ENCODE measurements at regions not wholly inside any gene's neighbourhood (a gene's known extent, or its start where the extent isn't known, plus 50 kb on each side); places are given as distances from the start of the nearest gene placed in this dataset.
"Not testable (repeated sequence)": the region's sequence is repeated elsewhere in the genome, so short reads cannot be mapped to it uniquely, and the experiment has no call there.

GRCh38 chrX:94204524-94204923, 530.5 kb downstream of the FAM133A start:
- Mint-ChIP-seq H3K36me3 (no peaks in the 10 kb centered on the region), H3K4me3 (no peak overlapping the region), H3K27ac (no peak overlapping the region), H3K4me1 (no peaks in the 10 kb centered on the region), H3K27me3 (no peaks in the 10 kb centered on the region), H3K9me3 (no peaks in the 10 kb centered on the region)
- POLR2A ChIA-PET: no interaction called here
- ATAC-seq (ENCODE audit: low read depth) (no peak), DNase-seq (no peak)

DNA sequence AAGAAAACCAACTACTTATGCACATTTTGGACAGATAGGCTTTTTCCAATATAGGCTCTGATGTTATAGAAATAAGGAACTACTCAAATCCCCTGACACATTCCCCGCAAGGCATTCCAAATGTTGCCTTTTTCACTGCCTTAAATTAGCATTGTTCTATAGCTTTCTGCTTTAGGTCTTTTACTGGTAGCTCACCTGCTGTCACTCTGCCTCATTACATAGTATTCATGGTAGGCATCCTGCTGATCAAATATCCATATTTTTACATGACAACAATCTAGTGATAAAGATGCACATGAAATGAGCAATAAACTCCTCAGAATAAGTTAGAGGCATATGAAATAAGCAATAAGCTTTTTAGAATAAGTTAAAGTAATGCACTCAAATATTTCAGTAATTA, 542.7 kb downstream of the FAM133A start:
- ATAC-seq (ENCODE audit: low read depth) (no peak), DNase-seq (no peak)
- Mint-ChIP-seq H3K27ac (no peak overlapping the region), H3K36me3 (no peaks in the 10 kb centered on the region), H3K9me3 (no peaks in the 10 kb centered on the region), H3K27me3 (no peaks in the 10 kb centered on the region), H3K4me3 (no peak overlapping the region), H3K4me1 (no peaks in the 10 kb centered on the region)
- POLR2A ChIA-PET: no interaction called here

DNA sequence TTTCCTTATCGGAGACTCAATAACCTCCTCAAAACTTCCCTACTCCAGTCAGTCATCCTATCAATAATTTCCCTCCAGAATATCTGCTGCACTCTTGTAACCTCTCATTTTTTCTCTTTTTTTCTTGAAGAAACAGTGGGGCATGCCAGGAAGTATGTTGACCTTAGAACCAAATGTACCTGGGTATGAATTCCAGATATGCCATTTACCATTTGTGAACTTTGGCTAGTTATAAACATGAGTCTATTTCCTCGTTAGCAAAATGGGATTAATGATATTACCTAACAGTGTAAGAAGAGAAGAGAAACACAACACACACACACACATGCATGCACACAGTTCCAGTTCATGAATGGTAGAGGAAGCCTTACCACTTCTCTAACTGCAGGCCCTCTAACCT, 578.2 kb downstream of the FAM133A start:
- Mint-ChIP-seq H3K4me3 (no peak overlapping the region), H3K36me3 (no peaks in the 10 kb centered on the region), H3K27ac (no peak overlapping the region), H3K9me3 (peaks cover 2% of the 10 kb centered on the region), H3K27me3 (no peaks in the 10 kb centered on the region), H3K4me1 (no peaks in the 10 kb centered on the region)
- POLR2A ChIA-PET: no interaction called here
- DNase-seq: no peak
- no peak for ATAC-seq (ENCODE audit: low read depth)

GRCh38 chrX:94256396-94256795, 582.4 kb downstream of the FAM133A start:
- no peak for ATAC-seq (ENCODE audit: low read depth)
- POLR2A ChIA-PET: no interaction called here

DNA sequence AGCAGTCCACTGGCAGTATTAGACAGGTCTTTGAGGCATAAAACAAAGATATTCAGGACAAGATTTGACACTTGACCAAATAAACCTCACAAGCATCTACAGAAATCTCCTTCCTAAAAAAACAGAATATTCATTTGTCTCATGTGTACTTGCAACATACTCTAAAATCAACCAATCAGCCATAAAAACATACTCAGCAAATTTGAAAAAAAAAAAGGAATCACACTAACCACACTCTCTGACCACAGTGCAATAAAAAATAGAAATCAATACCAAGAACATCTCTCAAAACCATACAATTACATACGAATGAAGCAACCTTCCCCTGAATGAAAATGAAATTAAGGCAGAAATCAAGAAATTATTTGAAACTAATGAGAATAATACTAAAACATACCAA, 591.3 kb downstream of the FAM133A start:
- Mint-ChIP-seq H3K27ac (no peak overlapping the region), H3K36me3 (no peaks in the 10 kb centered on the region), H3K27me3 (no peaks in the 10 kb centered on the region), H3K9me3 (peaks cover 1% of the 10 kb centered on the region), H3K4me3 (no peak overlapping the region), H3K4me1 (no peaks in the 10 kb centered on the region)
- POLR2A ChIA-PET: no interaction called here
- DNase-seq (no peak), ATAC-seq (ENCODE audit: low read depth) (no peak)

More at GRCh38 chrX:94256396-94256795, 582.4 kb downstream of the FAM133A start:
- Mint-ChIP-seq H3K4me3 (no peak overlapping the region), H3K4me1 (no peaks in the 10 kb centered on the region), H3K27me3 (no peaks in the 10 kb centered on the region), H3K27ac (no peak overlapping the region), H3K9me3 (peaks cover 2% of the 10 kb centered on the region), H3K36me3 (no peaks in the 10 kb centered on the region)
- no peak for DNase-seq

- H3K36me3 Mint-ChIP-seq: no peaks in the 10 kb centered on the region
- no peaks in the 10 kb centered on the region for H3K4me1 Mint-ChIP-seq
- no peaks in the 10 kb centered on the region for H3K27me3 Mint-ChIP-seq
- H3K27ac Mint-ChIP-seq: no peak overlapping the region
- no peaks in the 10 kb centered on the region for H3K9me3 Mint-ChIP-seq
- ATAC-seq (ENCODE audit: low read depth) (no peak), DNase-seq (no peak)
- POLR2A ChIA-PET: no interaction called here
- no peak overlapping the region for H3K4me3 Mint-ChIP-seq
Measured at GRCh38 chrX:94288325-94288724, 614.3 kb downstream of the FAM133A start.

- ATAC-seq (ENCODE audit: low read depth) (no peak), DNase-seq (no peak)
- no peaks in the 10 kb centered on the region for H3K9me3 Mint-ChIP-seq
- no peaks in the 10 kb centered on the region for H3K27me3 Mint-ChIP-seq
- H3K4me3 Mint-ChIP-seq: no peak overlapping the region
- no peaks in the 10 kb centered on the region for H3K36me3 Mint-ChIP-seq
- POLR2A ChIA-PET: no interaction called here
- H3K27ac Mint-ChIP-seq: no peak overlapping the region
- no peaks in the 10 kb centered on the region for H3K4me1 Mint-ChIP-seq
Measured at GRCh38 chrX:94288972-94289371, 615.0 kb downstream of the FAM133A start.

GRCh38 chrX:94302446-94302845, 628.4 kb downstream of the FAM133A start:
- H3K36me3 Mint-ChIP-seq: no peaks in the 10 kb centered on the region
- H3K4me1 Mint-ChIP-seq: no peaks in the 10 kb centered on the region
- ATAC-seq (ENCODE audit: low read depth): no peak
- DNase-seq: no peak
- no peak overlapping the region for H3K27ac Mint-ChIP-seq
- no peak overlapping the region for H3K4me3 Mint-ChIP-seq
- H3K9me3 Mint-ChIP-seq: no peaks in the 10 kb centered on the region
- POLR2A ChIA-PET: no interaction called here
- no peaks in the 10 kb centered on the region for H3K27me3 Mint-ChIP-seq

DNA sequence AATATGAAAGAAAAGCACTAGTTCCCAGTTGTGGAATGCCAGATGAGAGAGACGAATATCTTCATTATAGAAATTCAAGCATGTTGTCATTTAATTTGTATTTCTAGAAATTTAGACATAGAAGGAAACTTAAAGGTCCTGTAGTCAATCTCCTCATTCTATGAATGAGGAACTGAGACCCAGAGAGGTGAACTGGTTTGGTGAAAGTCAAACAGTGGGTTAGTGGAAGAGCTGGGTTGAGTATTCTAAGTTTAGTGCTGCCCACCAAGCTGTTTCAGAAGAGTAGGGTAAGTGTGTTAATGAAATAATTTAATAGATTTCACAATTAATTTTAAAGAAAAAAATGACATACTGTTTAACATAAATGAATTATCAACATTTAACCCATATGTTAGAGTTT, 655.2 kb downstream of the FAM133A start:
- no peaks in the 10 kb centered on the region for H3K4me1 Mint-ChIP-seq
- DNase-seq (no peak), ATAC-seq (ENCODE audit: low read depth) (no peak)
- no peak overlapping the region for H3K4me3 Mint-ChIP-seq
- H3K27ac Mint-ChIP-seq: no peak overlapping the region
- POLR2A ChIA-PET: no interaction called here
- no peaks in the 10 kb centered on the region for H3K27me3 Mint-ChIP-seq
- H3K9me3 Mint-ChIP-seq: no peaks in the 10 kb centered on the region
- H3K36me3 Mint-ChIP-seq: no peaks in the 10 kb centered on the region

DNA sequence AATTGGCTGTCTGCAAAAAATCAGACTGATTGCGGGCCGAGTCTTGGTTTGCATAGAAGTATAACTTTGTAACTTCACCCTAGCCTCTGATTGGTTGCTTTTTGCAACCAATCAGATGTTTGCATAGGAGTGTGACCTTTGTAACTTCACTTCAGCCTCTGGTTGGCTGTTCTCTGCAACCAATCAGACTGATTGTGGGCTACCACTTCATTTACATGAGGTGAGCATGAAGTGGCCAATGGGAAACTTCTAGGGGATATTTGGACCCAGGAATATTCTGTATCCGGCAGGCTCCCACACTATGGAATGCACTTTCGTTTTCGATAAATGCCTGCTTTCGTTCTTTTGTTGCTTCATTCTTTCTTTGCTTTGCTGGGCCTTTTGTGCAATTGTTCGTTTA, 667.7 kb downstream of the FAM133A start:
- H3K9me3 Mint-ChIP-seq; H3K27me3 Mint-ChIP-seq; H3K27ac Mint-ChIP-seq; POLR2A ChIA-PET; H3K4me1 Mint-ChIP-seq; ATAC-seq (ENCODE audit: low read depth); DNase-seq; H3K36me3 Mint-ChIP-seq; H3K4me3 Mint-ChIP-seq: not testable (repeated sequence)

DNA sequence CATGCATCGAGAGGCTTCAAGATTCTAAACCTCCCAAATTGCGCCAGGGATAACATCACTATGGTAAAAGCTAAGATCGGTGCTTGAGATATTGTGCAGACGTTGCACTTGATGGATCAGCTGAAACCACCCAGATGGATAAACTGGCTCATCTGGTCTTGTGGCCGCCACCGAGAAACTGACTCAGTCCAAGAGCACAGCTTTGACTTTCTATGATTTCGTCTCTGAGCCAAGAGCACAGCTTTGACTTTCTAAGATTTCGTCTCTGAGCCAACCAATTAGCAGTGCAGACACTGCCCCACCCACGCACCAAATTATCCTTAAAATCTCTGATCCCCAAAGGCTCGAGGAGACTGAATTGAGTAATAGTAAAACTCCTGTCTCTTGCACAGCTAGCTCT, 687.2 kb downstream of the FAM133A start:
- no peaks in the 10 kb centered on the region for H3K27me3 Mint-ChIP-seq
- DNase-seq (no peak), ATAC-seq (ENCODE audit: low read depth) (no peak)
- no peaks in the 10 kb centered on the region for H3K4me1 Mint-ChIP-seq
- H3K36me3 Mint-ChIP-seq: no peaks in the 10 kb centered on the region
- no peak overlapping the region for H3K4me3 Mint-ChIP-seq
- H3K27ac Mint-ChIP-seq: no peak overlapping the region
- POLR2A ChIA-PET: no interaction called here
- no peaks in the 10 kb centered on the region for H3K9me3 Mint-ChIP-seq

DNA sequence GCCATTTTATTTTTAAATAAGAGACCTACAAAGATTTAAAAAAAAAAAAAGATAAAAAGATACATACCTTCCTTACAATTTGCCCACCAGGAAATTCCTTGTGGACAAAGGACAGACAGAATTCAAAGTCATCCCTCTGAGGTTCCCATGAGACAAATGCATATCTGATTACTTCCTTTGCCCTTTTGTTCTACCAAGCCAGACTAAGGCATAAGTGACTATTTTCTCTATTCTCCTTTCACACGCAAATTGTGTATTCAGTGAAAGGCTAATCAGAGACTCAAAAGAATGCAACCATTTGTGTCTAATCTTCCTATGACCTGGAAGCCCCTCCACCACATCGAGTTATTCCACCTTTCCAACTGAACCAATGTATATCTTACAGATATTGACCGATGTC, 691.7 kb downstream of the FAM133A start:
- Mint-ChIP-seq H3K4me1 (no peaks in the 10 kb centered on the region), H3K36me3 (no peaks in the 10 kb centered on the region), H3K27me3 (no peaks in the 10 kb centered on the region), H3K9me3 (no peaks in the 10 kb centered on the region), H3K27ac (no peak overlapping the region), H3K4me3 (no peak overlapping the region)
- POLR2A ChIA-PET: no interaction called here
- no peak for DNase-seq
- no peak for ATAC-seq (ENCODE audit: low read depth)

GRCh38 chrX:94366616-94367015, 692.6 kb downstream of the FAM133A start:
- H3K36me3 Mint-ChIP-seq: no peaks in the 10 kb centered on the region
- H3K4me1 Mint-ChIP-seq: no peaks in the 10 kb centered on the region
- H3K9me3 Mint-ChIP-seq: no peaks in the 10 kb centered on the region
- no peak overlapping the region for H3K4me3 Mint-ChIP-seq
- DNase-seq (no peak), ATAC-seq (ENCODE audit: low read depth) (no peak)
- H3K27me3 Mint-ChIP-seq: no peaks in the 10 kb centered on the region
- POLR2A ChIA-PET: no interaction called here
- H3K27ac Mint-ChIP-seq: no peak overlapping the region

GRCh38 chrX:94389044-94389443, 715.0 kb downstream of the FAM133A start:
- no peak overlapping the region for H3K4me3 Mint-ChIP-seq
- no peaks in the 10 kb centered on the region for H3K4me1 Mint-ChIP-seq
- H3K36me3 Mint-ChIP-seq: no peaks in the 10 kb centered on the region
- no peak for DNase-seq
- POLR2A ChIA-PET: no interaction called here
- H3K27ac Mint-ChIP-seq: no peak overlapping the region
- H3K9me3 Mint-ChIP-seq: peaks cover 1% of the 10 kb centered on the region
- no peak for ATAC-seq (ENCODE audit: low read depth)
- no peaks in the 10 kb centered on the region for H3K27me3 Mint-ChIP-seq

- Mint-ChIP-seq H3K4me3 (no peak overlapping the region), H3K9me3 (no peaks in the 10 kb centered on the region), H3K36me3 (no peaks in the 10 kb centered on the region), H3K27me3 (no peaks in the 10 kb centered on the region), H3K4me1 (no peaks in the 10 kb centered on the region), H3K27ac (peak overlapping the region; percentile 21)
- no peak for DNase-seq
- POLR2A ChIA-PET: no interaction called here
- ATAC-seq (ENCODE audit: low read depth): no peak
Measured at GRCh38 chrX:94400488-94400887, 726.5 kb downstream of the FAM133A start.

Data from activated naive CD8-positive, alpha-beta T cell treated with anti-CD3 and anti-CD28 coated beads, Interleukin-2, amount 10 ng/mL, durations not matched to agents 7 days and 5 days (primary cell).